ENCODE measurements at regions not wholly inside any gene's neighbourhood (a gene's known extent, or its start where the extent isn't known, plus 50 kb on each side); places are given as distances from the start of the nearest gene placed in this dataset.

- no peak for ATAC-seq
- Histone ChIP-seq H3F3A (replicated peaks; ENCODE audit: low read depth) (no peaks in the 10 kb centered on the region), H3K4me3 (no peak overlapping the region), H3K79me2 (replicated peaks; ENCODE audit: insufficient read depth) (no peaks in the 10 kb centered on the region), H3K4me2 (no peak overlapping the region), H3K27me3 (ENCODE audit: insufficient read depth) (no peaks in the 10 kb centered on the region), H4K20me1 (replicated peaks; ENCODE audit: insufficient read depth) (no peaks in the 10 kb centered on the region), H3K27ac (ENCODE audit: low read depth) (no peak overlapping the region), H3K9me2 (ENCODE audit: insufficient read depth) (no peaks in the 10 kb centered on the region), H2AFZ (no peak overlapping the region), H3K36me3 (ENCODE audit: insufficient read depth) (no peaks in the 10 kb centered on the region), H3K4me1 (ENCODE audit: insufficient read depth) (peaks cover 5% of the 10 kb centered on the region; the same call in 1 of the 2 replicates)
- H3K4me1 Mint-ChIP-seq, result peaks cover 13% of the 10 kb centered on the region; the same call in 2 of the 3 replicates
- DNase-seq (ENCODE audit: low spot score), result no peak
- no peaks in the 10 kb centered on the region for H3K36me3 Mint-ChIP-seq (ENCODE audit: low read depth)
- H3K27me3 Mint-ChIP-seq (ENCODE audit: insufficient read depth, low read depth, poor library complexity), result no peaks in the 10 kb centered on the region
- TF ChIP-seq ZNF114 (CRISPR knock-in tag; IDR thresholded peaks at IDR 0.05), result no peak
- no peak for TF ChIP-seq POLR2AphosphoS5 (IDR thresholded peaks at IDR 0.05; ENCODE audit: low read depth)
- TF ChIP-seq REST (IDR thresholded peaks at IDR 0.05; ENCODE audit: unreplicated experiment), result no peak
- no peak for TF ChIP-seq CTCF (conservative IDR thresholded peaks at IDR 0.05; ENCODE audit: low read depth in 2 of 2)
- no peak for TF ChIP-seq EZH2 (IDR thresholded peaks at IDR 0.05; ENCODE audit: low read depth, unreplicated experiment)
- TF ChIP-seq EZH2phosphoT487 (IDR thresholded peaks at IDR 0.05; ENCODE audit: unreplicated experiment), result no peak
- TF ChIP-seq ETS1 (IDR thresholded peaks at IDR 0.05), result no peak
- TF ChIP-seq STAT1 (IDR thresholded peaks at IDR 0.05; ENCODE audit: unreplicated experiment), result no peak
- no peak for TF ChIP-seq NANOG (IDR thresholded peaks at IDR 0.05; ENCODE audit: borderline replicate concordance)
- TF ChIP-seq JUNB (IDR thresholded peaks at IDR 0.05; ENCODE audit: unreplicated experiment), result no peak
- no peak for TF ChIP-seq ZNF462 (CRISPR knock-in tag; IDR thresholded peaks at IDR 0.05)
- no peak for TF ChIP-seq CREB1 (CRISPR knock-in tag; IDR thresholded peaks at IDR 0.05; ENCODE audit: low read depth)
- TF ChIP-seq ZNF331 (CRISPR knock-in tag; IDR thresholded peaks at IDR 0.05; ENCODE audit: low read depth), result no peak
- H3K9me3 Mint-ChIP-seq, result no peaks in the 10 kb centered on the region
- no peak overlapping the region for H3K4me3 Mint-ChIP-seq
- H3K27ac Mint-ChIP-seq, result no peak overlapping the region
These were observed 52.2 kb downstream of the KCNC4 start for GRCh38 chr1:110262296-110262695.
